ENCODE measurements at regions not wholly inside any gene's neighbourhood (a gene's known extent, or its start where the extent isn't known, plus 50 kb on each side); places are given as distances from the start of the nearest gene placed in this dataset.

GRCh38 chr2:8525236-8525581 lies 156.6 kb upstream of the ID2 start:
- TF ChIP-seq YY1 (IDR thresholded peaks at IDR 0.05; ENCODE audit: extremely low read depth, insufficient replicate concordance, low read depth, low read length) (no peak), CTCF (IDR thresholded peaks at IDR 0.05 in 2 of 3, conservative IDR thresholded peaks at IDR 0.05 in 1 of 3; ENCODE audit: borderline replicate concordance in 1 of 3, insufficient read depth in 1 of 3, low read depth in 2 of 3, low read length in 2 of 3) (no peak), ZBTB33 (IDR thresholded peaks at IDR 0.05; ENCODE audit: extremely low read depth, insufficient replicate concordance, low read length) (no peak), FOSL1 (IDR thresholded peaks at IDR 0.05; ENCODE audit: low read depth) (no peak), RAD21 (IDR thresholded peaks at IDR 0.05; ENCODE audit: low read depth) (no peak), POLR2A (IDR thresholded peaks at IDR 0.05; ENCODE audit: borderline replicate concordance, extremely low read depth, insufficient read depth, insufficient read length) (no peak), SP1 (IDR thresholded peaks at IDR 0.05; ENCODE audit: low read depth) (no peak), SRF (IDR thresholded peaks at IDR 0.05; ENCODE audit: low read depth) (no peak)
